GDM1 (cell line): ENCODE measurements at regions not wholly inside any gene's neighbourhood (a gene's known extent, or its start where the extent isn't known, plus 50 kb on each side); places are given as distances from the start of the nearest gene placed in this dataset.

ENCODE experiments used
- DNase-seq: peaks from one replicate; lab custom pipeline; 2025; lab: John Stamatoyannopoulos, UW

- DNase-seq, result no peak
Observed at GRCh38 chr14:41404126-41404525, 202.6 kb upstream of the LRFN5 start.

- DNase-seq, result no peak
Observed at GRCh38 chr14:41403360-41403759, 203.3 kb upstream of the LRFN5 start.

GRCh38 chr14:41397926-41398325 lies 208.8 kb upstream of the LRFN5 start:
- no peak for DNase-seq

- DNase-seq, result no peak
Observed at GRCh38 chr14:41393512-41393911, 213.2 kb upstream of the LRFN5 start.

- DNase-seq, result no peak
Observed at GRCh38 chr14:41392226-41392625, 214.4 kb upstream of the LRFN5 start.

- DNase-seq, result no peak
Observed at GRCh38 chr14:41389355-41389754, 217.3 kb upstream of the LRFN5 start.

GRCh38 chr14:41385797-41386196 lies 220.9 kb upstream of the LRFN5 start:
- no peak for DNase-seq

GRCh38 chr14:41380017-41380416 lies 226.7 kb upstream of the LRFN5 start:
- DNase-seq, result no peak

GRCh38 chr14:41378526-41378925 lies 228.2 kb upstream of the LRFN5 start:
- no peak for DNase-seq

- no peak for DNase-seq
Observed at GRCh38 chr14:41377932-41378331, 228.7 kb upstream of the LRFN5 start.

GRCh38 chr14:41374092-41374491 lies 232.6 kb upstream of the LRFN5 start:
- DNase-seq, result no peak

GRCh38 chr14:41362139-41362538 lies 244.5 kb upstream of the LRFN5 start:
- no peak for DNase-seq

- DNase-seq, result no peak
Observed at GRCh38 chr14:41360126-41360525, 246.6 kb upstream of the LRFN5 start.

- no peak for DNase-seq
Observed at GRCh38 chr14:41355866-41356265, 250.8 kb upstream of the LRFN5 start.

GRCh38 chr14:41350476-41350875 lies 256.2 kb upstream of the LRFN5 start:
- no peak for DNase-seq

GRCh38 chr14:41349289-41349910 lies 257.3 kb upstream of the LRFN5 start:
- no peak for DNase-seq

GRCh38 chr14:41343857-41344256 lies 262.8 kb upstream of the LRFN5 start:
- no peak for DNase-seq

GRCh38 chr14:41313196-41313595 lies 293.5 kb upstream of the LRFN5 start:
- DNase-seq, result no peak

- no peak for DNase-seq
Observed at GRCh38 chr14:41303506-41303905, 303.2 kb upstream of the LRFN5 start.

- no peak for DNase-seq
Observed at GRCh38 chr14:41302776-41303175, 303.9 kb upstream of the LRFN5 start.

- no peak for DNase-seq
Observed at GRCh38 chr14:41299924-41300323, 306.8 kb upstream of the LRFN5 start.

- DNase-seq, result no peak
Observed at GRCh38 chr14:41298328-41298690, 308.4 kb upstream of the LRFN5 start.

- no peak for DNase-seq
Observed at GRCh38 chr14:41297576-41298327, 308.9 kb upstream of the LRFN5 start.

- DNase-seq, result no peak
Observed at GRCh38 chr14:41295734-41296133, 310.9 kb upstream of the LRFN5 start.
